ENCODE measurements at regions not wholly inside any gene's neighbourhood (a gene's known extent, or its start where the extent isn't known, plus 50 kb on each side); places are given as distances from the start of the nearest gene placed in this dataset.

DNA sequence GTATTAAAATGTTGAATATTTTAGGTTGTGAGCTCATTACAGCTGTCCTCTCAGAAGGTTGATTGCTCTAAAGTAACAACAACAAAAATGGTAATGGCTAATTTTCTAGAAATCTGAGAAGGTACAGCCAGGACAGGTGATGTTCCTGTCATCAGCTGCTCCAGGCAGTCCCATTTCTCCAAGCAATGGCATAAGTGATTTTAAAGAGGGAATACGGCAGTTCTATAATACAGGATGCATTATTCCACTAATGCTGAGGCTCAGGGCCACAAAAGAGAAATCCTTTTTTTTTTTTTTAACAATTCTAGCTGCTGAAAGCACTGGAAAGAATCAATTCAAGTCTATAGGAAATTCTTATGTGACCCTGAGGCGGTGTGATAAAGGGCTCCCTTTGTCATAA lies 199.9 kb downstream of the PMAIP1 start:
- TF ChIP-seq POLR2AphosphoS5 (IDR thresholded peaks at IDR 0.05; ENCODE audit: borderline replicate concordance, low read depth, low read length) (no peak), EZH2 (IDR thresholded peaks at IDR 0.05) (no peak), FOXP2 (optimal IDR thresholded peaks at IDR 0.05; ENCODE audit: control extremely low read depth, extremely low read length, insufficient read depth) (no peak)

Data from SK-N-MC (cell line).